BJ (cell line): ENCODE measurements at regions not wholly inside any gene's neighbourhood (a gene's known extent, or its start where the extent isn't known, plus 50 kb on each side); places are given as distances from the start of the nearest gene placed in this dataset.

Experiments used
- CTCF ChIA-PET: fragments of 350-600 bp; formaldehyde crosslinking; extraction: SDS; loops from one replicate; lab custom pipeline; 2021; ENCODE audit warnings: antibody characterized with exemption, inconsistent platforms; lab: Yijun Ruan, JAX
- POLR2A ChIA-PET: fragments of 300-600 bp; sonication (Branson Sonifier 250); formaldehyde crosslinking; extraction: SDS; loops from one replicate; lab custom pipeline; 2021; ENCODE audit warnings: antibody characterized with exemption; lab: Charles Lee
- DNase-seq: peaks from one replicate; pipeline ENCODE4 v3.0.0-alpha.2; 2011; ENCODE audit warnings: low read depth
- H3K27me3 ChIP-seq: 2 replicates; pipeline ENCODE4 v1.6.0; 2011; ENCODE audit warnings: low read length; ENCODE audit not compliant: control insufficient read depth, insufficient read depth
- H3K36me3 ChIP-seq: 2 replicates; pipeline ENCODE4 v1.5.1; 2011; ENCODE audit warnings: low read length; ENCODE audit not compliant: control insufficient read depth, insufficient read depth
- H3K4me3 ChIP-seq: 2 replicates; pipeline ENCODE4 v1.5.1; 2011; ENCODE audit warnings: low read depth, mild to moderate bottlenecking, control low read depth, low read length
- CTCF ChIP-seq: IDR thresholded peaks from 2 replicates; pipeline ENCODE4 v1.5.1; 2011; ENCODE audit warnings: low read depth, mild to moderate bottlenecking, control low read depth, inconsistent platforms, low read length, moderate library complexity; ENCODE audit not compliant: insufficient read depth

- no peaks in the 10 kb centered on the region for H3K36me3 ChIP-seq
- DNase-seq: no peak
- ChIA-PET POLR2A (no interaction called here), CTCF (no interaction called here)
- no peak overlapping the region for H3K4me3 ChIP-seq
- no peak for TF ChIP-seq CTCF
- no peaks in the 10 kb centered on the region for H3K27me3 ChIP-seq
Observed at GRCh38 chr4:14614840-14615239, 387.4 kb upstream of the CPEB2 start.

GRCh38 chr4:14615671-14616070 lies 386.6 kb upstream of the CPEB2 start:
- CTCF ChIA-PET: no interaction called here
- no peak for TF ChIP-seq CTCF
- POLR2A ChIA-PET: no interaction called here
- Histone ChIP-seq H3K27me3 (no peaks in the 10 kb centered on the region), H3K36me3 (no peaks in the 10 kb centered on the region), H3K4me3 (no peak overlapping the region)
- no peak for DNase-seq

GRCh38 chr4:14620567-14621141 lies 381.6 kb upstream of the CPEB2 start:
- no peak for DNase-seq
- POLR2A ChIA-PET: no interaction called here
- Histone ChIP-seq H3K4me3 (no peak overlapping the region), H3K27me3 (no peaks in the 10 kb centered on the region), H3K36me3 (no peaks in the 10 kb centered on the region)
- no peak for TF ChIP-seq CTCF
- CTCF ChIA-PET: no interaction called here

- DNase-seq: no peak
- ChIA-PET CTCF (no interaction called here), POLR2A (no interaction called here)
- no peaks in the 10 kb centered on the region for H3K36me3 ChIP-seq
- TF ChIP-seq CTCF: no peak
- no peak overlapping the region for H3K4me3 ChIP-seq
- H3K27me3 ChIP-seq: no peaks in the 10 kb centered on the region
Observed at GRCh38 chr4:14621731-14622463, 380.4 kb upstream of the CPEB2 start.

- Histone ChIP-seq H3K27me3 (no peaks in the 10 kb centered on the region), H3K36me3 (no peaks in the 10 kb centered on the region), H3K4me3 (no peak overlapping the region)
- ChIA-PET POLR2A (no interaction called here), CTCF (no interaction called here)
- DNase-seq: no peak
- TF ChIP-seq CTCF: no peak
Observed at GRCh38 chr4:14627038-14627437, 375.2 kb upstream of the CPEB2 start.
